Endothelial cell of umbilical vein (primary cell): ENCODE measurements at regions not wholly inside any gene's neighbourhood (a gene's known extent, or its start where the extent isn't known, plus 50 kb on each side); places are given as distances from the start of the nearest gene placed in this dataset.

Source experiments
- BruUV-seq: library from RNA; stranded (reverse); fragments of 400-500 nt; replicated peaks from 2 replicates; lab custom pipeline; 2021; lab: Mats Ljungman, UMichigan
- CTCF ChIA-PET: fragments of 300-600, 350-600 bp; sonication (Branson Sonifier 250); formaldehyde crosslinking; loops from one replicate; lab custom pipeline; 2021; ENCODE audit warnings: antibody characterized with exemption, inconsistent platforms; lab: Charles Lee
- POLR2A ChIA-PET: fragments of 300-600, 350-600 bp; sonication (Branson Sonifier 250); formaldehyde crosslinking; loops from one replicate; lab custom pipeline; 2021; ENCODE audit warnings: antibody characterized with exemption, inconsistent platforms; lab: Charles Lee
- DNase-seq: peaks from one replicate; pipeline ENCODE4 v3.0.0-alpha.2; 2011; ENCODE audit warnings: low read depth, low spot score
- FAIRE-seq: peaks from 2 replicates; lab custom pipeline; 2011; peaks lifted over from hg19 to GRCh38; lab: Jason Lieb, UNC
- H2AFZ ChIP-seq: 2 replicates; pipeline ENCODE4 v1.6.0; 2012; ENCODE audit warnings: low read depth, low read length, control low read depth, inconsistent platforms
- H3K27ac ChIP-seq: 2 replicates; pipeline ENCODE4 v1.5.1; 2011; ENCODE audit warnings: low read depth, mild to moderate bottlenecking, control low read depth, low read length, moderate library complexity; ENCODE audit not compliant: insufficient read depth
- H3K27me3 ChIP-seq, 2 experiments: 2 replicates each; pipeline versions ENCODE4 v1.6.0 to v1.6.1; 2011; ENCODE audit warnings: low read length in 2 of 2, mixed read lengths in 1 of 2; ENCODE audit not compliant: control insufficient read depth in 2 of 2, insufficient read depth in 2 of 2
- H3K36me3 ChIP-seq, 2 experiments: 2 replicates in 1 of 2; 3 replicates in 1 of 2; pipeline ENCODE4 v1.5.1; 2011; ENCODE audit warnings: low read length in 2 of 2, mild to moderate bottlenecking in 1 of 2, moderate library complexity in 1 of 2; ENCODE audit not compliant: control insufficient read depth in 2 of 2, insufficient read depth in 2 of 2; ENCODE audit errors: extremely low read depth in 1 of 2
- H3K4me1 ChIP-seq: 3 replicates; pipeline ENCODE4 v1.5.1; 2011; ENCODE audit warnings: mild to moderate bottlenecking, low read length; ENCODE audit not compliant: control insufficient read depth, insufficient read depth; ENCODE audit errors: extremely low read depth
- H3K4me2 ChIP-seq: 2 replicates; pipeline ENCODE4 v1.6.1; 2011; ENCODE audit warnings: low read length, control low read depth, mixed read lengths; ENCODE audit not compliant: insufficient read depth
- H3K4me3 ChIP-seq, 3 experiments: fragments of 200-600 bp in 1 of 3; sonication (generic), shearing (Covaris generic) in 1 of 3; replicated peaks in 1 of 3; 2 replicates each; pipeline ENCODE4 v1.5.1; 2011 to 2016; ENCODE audit warnings: control low read depth in 3 of 3, low read length in 3 of 3, mild to moderate bottlenecking in 2 of 3, inconsistent platforms in 1 of 3, low read depth in 1 of 3, moderate library complexity in 1 of 3; ENCODE audit not compliant: insufficient read depth in 1 of 3
- H3K79me2 ChIP-seq: 2 replicates; pipeline ENCODE4 v1.6.0; 2012; ENCODE audit warnings: low read length, inconsistent platforms; ENCODE audit not compliant: control insufficient read depth, insufficient read depth
- H3K9ac ChIP-seq: replicated peaks from 2 replicates; pipeline ENCODE3; 2011; ENCODE audit warnings: low read length, control low read depth; ENCODE audit not compliant: insufficient read depth; ENCODE audit errors: extremely low read depth
- H3K9me1 ChIP-seq: replicated peaks from 3 replicates; pipeline ENCODE4 v1.6.0; 2011; ENCODE audit warnings: mild to moderate bottlenecking, low read length; ENCODE audit not compliant: control insufficient read depth, insufficient read depth; ENCODE audit errors: extremely low read depth
- H3K9me3 ChIP-seq: replicated peaks from 2 replicates; pipeline ENCODE4 v1.5.1; 2012; ENCODE audit warnings: low read length, inconsistent platforms; ENCODE audit not compliant: control insufficient read depth, insufficient read depth
- H4K20me1 ChIP-seq: replicated peaks from 2 replicates; pipeline ENCODE3; 2011; ENCODE audit warnings: mild to moderate bottlenecking, low read length; ENCODE audit not compliant: control insufficient read depth, insufficient read depth; ENCODE audit errors: extremely low read depth
- EZH2 ChIP-seq: IDR thresholded peaks from 2 replicates; pipeline ENCODE4 v1.6.1; 2012; ENCODE audit warnings: borderline replicate concordance, low read depth, mild to moderate bottlenecking, moderate library complexity, low read length, inconsistent platforms; ENCODE audit not compliant: severe bottlenecking
- FOS ChIP-seq: IDR thresholded peaks from 2 replicates; pipeline ENCODE4 v1.6.1; 2011; ENCODE audit warnings: mild to moderate bottlenecking, low read length, moderate library complexity, borderline replicate concordance; ENCODE audit not compliant: insufficient read depth
- GATA2 ChIP-seq: IDR thresholded peaks from 2 replicates; pipeline ENCODE4 v1.7.0; 2011; ENCODE audit warnings: low read depth, mild to moderate bottlenecking, moderate library complexity, mixed read lengths, low read length; ENCODE audit not compliant: insufficient read length, insufficient read depth
- JUN ChIP-seq: IDR thresholded peaks from 2 replicates; pipeline ENCODE4 v1.6.1; 2011; ENCODE audit warnings: borderline replicate concordance, low read depth; ENCODE audit not compliant: insufficient read length, insufficient read depth
- MAX ChIP-seq: IDR thresholded peaks from 2 replicates; pipeline ENCODE4 v1.6.1; 2011; ENCODE audit not compliant: insufficient read depth, insufficient read length
- MYC ChIP-seq: IDR thresholded peaks from one replicate; pipeline ENCODE4 v1.6.1; 2011; ENCODE audit warnings: mild to moderate bottlenecking, low read depth, low read length
- POLR2A ChIP-seq: IDR thresholded peaks from 2 replicates; pipeline ENCODE4 v1.6.1; 2012; ENCODE audit warnings: low read depth, mild to moderate bottlenecking, control low read depth, low read length
- POLR2AphosphoS5 ChIP-seq: IDR thresholded peaks from 2 replicates; pipeline ENCODE4 v1.6.1; 2012; ENCODE audit warnings: low read depth, mild to moderate bottlenecking, control low read depth, low read length, moderate library complexity; ENCODE audit not compliant: insufficient read depth
- dilution Hi-C: fragments of 300-500 bp; cut with MboI; formaldehyde crosslinking; loops from one replicate; pipeline ENCODE4 v1.15.0; 2019; ENCODE audit warnings: low sequenced_read_pairs; ENCODE audit not compliant: extremely low pct_ligation_motif_present
- intact Hi-C: fragments of 100-400 bp; cut with micrococcal nuclease; formaldehyde crosslinking; loops from one replicate; pipeline ENCODE4 v1.10.0; 2022
- TF ChIP-seq, protein P1 (sequence below), 2 donors: IDR thresholded peaks; 1 replicate in 1 of 2; 2 replicates in 1 of 2; pipeline ENCODE4 v1.5.1; 2011; ENCODE audit warnings: low read length in 2 of 2, mild to moderate bottlenecking in 2 of 2, moderate library complexity in 2 of 2, control low read depth in 1 of 2, inconsistent platforms in 1 of 2, low read depth in 1 of 2; ENCODE audit not compliant: insufficient read depth in 1 of 2; ENCODE audit errors: extremely low read depth in 1 of 2

- H3K9me1 ChIP-seq: no peaks in the 10 kb centered on the region
- ChIA-PET CTCF (no interaction called here), POLR2A (no interaction called here)
- H3K4me3 ChIP-seq: no peak overlapping the region
- no peak for DNase-seq
- no peak overlapping the region for H2AFZ ChIP-seq
- intact Hi-C loops: no loop called here
- H4K20me1 ChIP-seq: no peaks in the 10 kb centered on the region
- H3K9ac ChIP-seq: no peak overlapping the region
- dilution Hi-C loops: no loop called here
- no peak for FAIRE-seq
- H3K79me2 ChIP-seq: no peaks in the 10 kb centered on the region
- TF ChIP-seq JUN (no peak), POLR2A (no peak), EZH2 (no peak), GATA2 (no peak), POLR2AphosphoS5 (no peak), FOS (no peak)
- TF ChIP-seq, protein P1, sequence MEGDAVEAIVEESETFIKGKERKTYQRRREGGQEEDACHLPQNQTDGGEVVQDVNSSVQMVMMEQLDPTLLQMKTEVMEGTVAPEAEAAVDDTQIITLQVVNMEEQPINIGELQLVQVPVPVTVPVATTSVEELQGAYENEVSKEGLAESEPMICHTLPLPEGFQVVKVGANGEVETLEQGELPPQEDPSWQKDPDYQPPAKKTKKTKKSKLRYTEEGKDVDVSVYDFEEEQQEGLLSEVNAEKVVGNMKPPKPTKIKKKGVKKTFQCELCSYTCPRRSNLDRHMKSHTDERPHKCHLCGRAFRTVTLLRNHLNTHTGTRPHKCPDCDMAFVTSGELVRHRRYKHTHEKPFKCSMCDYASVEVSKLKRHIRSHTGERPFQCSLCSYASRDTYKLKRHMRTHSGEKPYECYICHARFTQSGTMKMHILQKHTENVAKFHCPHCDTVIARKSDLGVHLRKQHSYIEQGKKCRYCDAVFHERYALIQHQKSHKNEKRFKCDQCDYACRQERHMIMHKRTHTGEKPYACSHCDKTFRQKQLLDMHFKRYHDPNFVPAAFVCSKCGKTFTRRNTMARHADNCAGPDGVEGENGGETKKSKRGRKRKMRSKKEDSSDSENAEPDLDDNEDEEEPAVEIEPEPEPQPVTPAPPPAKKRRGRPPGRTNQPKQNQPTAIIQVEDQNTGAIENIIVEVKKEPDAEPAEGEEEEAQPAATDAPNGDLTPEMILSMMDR (IDR thresholded peaks at IDR 0.05; ENCODE audit: extremely low read depth in 1 of 2, insufficient read depth in 1 of 2, low read depth in 1 of 2, low read length in 2 of 2): no peak
- no peaks in the 10 kb centered on the region for H3K36me3 ChIP-seq
- no peak overlapping the region for H3K4me2 ChIP-seq
- no TSS peak for BruUV-seq
- H3K9me3 ChIP-seq: peaks cover 7% of the 10 kb centered on the region
- H3K27me3 ChIP-seq: no peaks in the 10 kb centered on the region
- no peak overlapping the region for H3K27ac ChIP-seq
- H3K4me1 ChIP-seq: no peaks in the 10 kb centered on the region
These were observed 85.4 kb downstream of the CBLN4 start for GRCh38 chr20:55919956-55920355.

- dilution Hi-C loops: no loop called here
- no peaks in the 10 kb centered on the region for H3K9me1 ChIP-seq
- no TSS peak for BruUV-seq
- H2AFZ ChIP-seq: no peak overlapping the region
- H3K9ac ChIP-seq: no peak overlapping the region
- CTCF ChIA-PET: no interaction called here
- POLR2A ChIA-PET: no interaction called here
- no peaks in the 10 kb centered on the region for H3K27me3 ChIP-seq
- H3K4me1 ChIP-seq: no peaks in the 10 kb centered on the region
- intact Hi-C loops: no loop called here
- no peaks in the 10 kb centered on the region for H3K36me3 ChIP-seq
- no peaks in the 10 kb centered on the region for H4K20me1 ChIP-seq
- H3K9me3 ChIP-seq: peaks cover 7% of the 10 kb centered on the region
- H3K4me2 ChIP-seq: no peak overlapping the region
- H3K79me2 ChIP-seq: no peaks in the 10 kb centered on the region
- DNase-seq (no peak), FAIRE-seq (no peak)
- H3K4me3 ChIP-seq: no peak overlapping the region
- TF ChIP-seq, protein P1 (IDR thresholded peaks at IDR 0.05; ENCODE audit: extremely low read depth in 1 of 2, insufficient read depth in 1 of 2, low read depth in 1 of 2, low read length in 2 of 2): no peak
- TF ChIP-seq POLR2A: no peak
- TF ChIP-seq GATA2: no peak
- no peak for TF ChIP-seq EZH2
- TF ChIP-seq FOS: no peak
- TF ChIP-seq JUN: no peak
- no peak for TF ChIP-seq POLR2AphosphoS5
- TF ChIP-seq MAX: no peak
- TF ChIP-seq MYC: no peak
- no peak overlapping the region for H3K27ac ChIP-seq
These were observed 86.0 kb downstream of the CBLN4 start for GRCh38 chr20:55919319-55919718.
